K562 (cell line): ENCODE measurements at regions not wholly inside any gene's neighbourhood (a gene's known extent, or its start where the extent isn't known, plus 50 kb on each side); places are given as distances from the start of the nearest gene placed in this dataset.
A peak's percentile ranks its signal among the peaks of the same experiment; 100 is the strongest.

Source experiments
- HSF4 ChIP-seq: fragments of 250-450 bp; sonication (Bioruptor Pico); IDR thresholded peaks from 2 replicates; pipeline ENCODE4 v2.1.2; 2022; ENCODE audit warnings: mild to moderate bottlenecking, moderate library complexity, borderline replicate concordance
- MEIS2 ChIP-seq: fragments of 450-650 bp; IDR thresholded peaks from 2 replicates; pipeline ENCODE4 v1.6.1; 2014; ENCODE audit warnings: mild to moderate bottlenecking; ENCODE audit not compliant: partially characterized antibody
- TAF1 ChIP-seq: IDR thresholded peaks from 2 replicates; pipeline ENCODE4 v1.6.1; 2011; ENCODE audit warnings: mild to moderate bottlenecking, low read length, moderate library complexity; ENCODE audit not compliant: insufficient read depth, control insufficient read depth, severe bottlenecking; ENCODE audit errors: extremely low read depth
- ZZZ3 ChIP-seq: fragments of 450-650 bp; IDR thresholded peaks from 2 replicates; pipeline ENCODE4 v1.6.1; 2016; ENCODE audit warnings: antibody characterized with exemption, mild to moderate bottlenecking, moderate library complexity
- TF ChIP-seq, protein P1 (sequence below): sonication (generic); formaldehyde crosslinking; IDR thresholded peaks from 2 replicates; pipeline ENCODE4 v1.8.0; 2022; ENCODE audit warnings: mild to moderate bottlenecking, missing genetic modification reagents
- TF ChIP-seq, protein P2 (sequence below), 2 experiments: fragments of 450-650 bp in 1 of 2; sonication (generic) in 1 of 2; formaldehyde crosslinking in 1 of 2; IDR thresholded peaks; 2 replicates each; pipeline versions ENCODE4 v1.7.1 to v1.9.0; 2016 to 2022; ENCODE audit warnings: inconsistent platforms in 1 of 2, mild to moderate bottlenecking in 1 of 2, missing genetic modification reagents in 1 of 2
- TF ChIP-seq, protein P3 (sequence below): fragments of 450-650 bp; IDR thresholded peaks from one replicate; pipeline ENCODE4 v1.6.1; 2018; ENCODE audit warnings: mild to moderate bottlenecking, moderate library complexity; ENCODE audit not compliant: partially characterized antibody

DNA sequence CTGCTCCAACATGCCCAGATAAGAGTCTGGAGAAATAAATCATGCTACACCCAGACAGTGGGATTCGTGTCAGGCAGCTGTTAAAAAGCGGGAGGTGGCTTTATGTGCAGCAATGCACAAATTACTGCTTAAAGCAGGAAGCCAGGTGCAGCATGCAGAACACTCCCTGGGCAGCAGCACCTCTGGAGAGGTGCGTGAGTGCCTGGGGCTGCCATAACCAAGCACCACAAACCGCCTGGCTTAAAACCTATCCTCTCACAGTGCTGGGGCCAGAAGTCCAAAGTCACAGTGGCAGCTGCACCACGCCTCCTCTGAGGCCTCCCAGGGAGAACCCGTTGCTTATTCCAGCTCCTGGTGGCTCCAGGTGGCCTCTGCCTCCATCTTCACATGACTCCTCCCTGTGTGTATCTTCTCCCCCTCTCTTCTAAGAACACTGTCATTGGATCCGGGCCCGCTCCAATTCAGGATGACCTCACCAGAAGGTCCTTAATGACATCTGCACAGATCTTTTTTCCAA is 115.6 kb downstream of the SIK1 start (continued):
- TF ChIP-seq, protein P1, sequence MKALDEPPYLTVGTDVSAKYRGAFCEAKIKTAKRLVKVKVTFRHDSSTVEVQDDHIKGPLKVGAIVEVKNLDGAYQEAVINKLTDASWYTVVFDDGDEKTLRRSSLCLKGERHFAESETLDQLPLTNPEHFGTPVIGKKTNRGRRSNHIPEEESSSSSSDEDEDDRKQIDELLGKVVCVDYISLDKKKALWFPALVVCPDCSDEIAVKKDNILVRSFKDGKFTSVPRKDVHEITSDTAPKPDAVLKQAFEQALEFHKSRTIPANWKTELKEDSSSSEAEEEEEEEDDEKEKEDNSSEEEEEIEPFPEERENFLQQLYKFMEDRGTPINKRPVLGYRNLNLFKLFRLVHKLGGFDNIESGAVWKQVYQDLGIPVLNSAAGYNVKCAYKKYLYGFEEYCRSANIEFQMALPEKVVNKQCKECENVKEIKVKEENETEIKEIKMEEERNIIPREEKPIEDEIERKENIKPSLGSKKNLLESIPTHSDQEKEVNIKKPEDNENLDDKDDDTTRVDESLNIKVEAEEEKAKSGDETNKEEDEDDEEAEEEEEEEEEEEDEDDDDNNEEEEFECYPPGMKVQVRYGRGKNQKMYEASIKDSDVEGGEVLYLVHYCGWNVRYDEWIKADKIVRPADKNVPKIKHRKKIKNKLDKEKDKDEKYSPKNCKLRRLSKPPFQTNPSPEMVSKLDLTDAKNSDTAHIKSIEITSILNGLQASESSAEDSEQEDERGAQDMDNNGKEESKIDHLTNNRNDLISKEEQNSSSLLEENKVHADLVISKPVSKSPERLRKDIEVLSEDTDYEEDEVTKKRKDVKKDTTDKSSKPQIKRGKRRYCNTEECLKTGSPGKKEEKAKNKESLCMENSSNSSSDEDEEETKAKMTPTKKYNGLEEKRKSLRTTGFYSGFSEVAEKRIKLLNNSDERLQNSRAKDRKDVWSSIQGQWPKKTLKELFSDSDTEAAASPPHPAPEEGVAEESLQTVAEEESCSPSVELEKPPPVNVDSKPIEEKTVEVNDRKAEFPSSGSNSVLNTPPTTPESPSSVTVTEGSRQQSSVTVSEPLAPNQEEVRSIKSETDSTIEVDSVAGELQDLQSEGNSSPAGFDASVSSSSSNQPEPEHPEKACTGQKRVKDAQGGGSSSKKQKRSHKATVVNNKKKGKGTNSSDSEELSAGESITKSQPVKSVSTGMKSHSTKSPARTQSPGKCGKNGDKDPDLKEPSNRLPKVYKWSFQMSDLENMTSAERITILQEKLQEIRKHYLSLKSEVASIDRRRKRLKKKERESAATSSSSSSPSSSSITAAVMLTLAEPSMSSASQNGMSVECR (CRISPR knock-in tag) = no peak
- TF ChIP-seq TAF1 (no peak), HSF4 (CRISPR knock-in tag) (no peak), MEIS2 (peak; percentile 35), ZZZ3 (no peak)
- TF ChIP-seq, protein P2, sequence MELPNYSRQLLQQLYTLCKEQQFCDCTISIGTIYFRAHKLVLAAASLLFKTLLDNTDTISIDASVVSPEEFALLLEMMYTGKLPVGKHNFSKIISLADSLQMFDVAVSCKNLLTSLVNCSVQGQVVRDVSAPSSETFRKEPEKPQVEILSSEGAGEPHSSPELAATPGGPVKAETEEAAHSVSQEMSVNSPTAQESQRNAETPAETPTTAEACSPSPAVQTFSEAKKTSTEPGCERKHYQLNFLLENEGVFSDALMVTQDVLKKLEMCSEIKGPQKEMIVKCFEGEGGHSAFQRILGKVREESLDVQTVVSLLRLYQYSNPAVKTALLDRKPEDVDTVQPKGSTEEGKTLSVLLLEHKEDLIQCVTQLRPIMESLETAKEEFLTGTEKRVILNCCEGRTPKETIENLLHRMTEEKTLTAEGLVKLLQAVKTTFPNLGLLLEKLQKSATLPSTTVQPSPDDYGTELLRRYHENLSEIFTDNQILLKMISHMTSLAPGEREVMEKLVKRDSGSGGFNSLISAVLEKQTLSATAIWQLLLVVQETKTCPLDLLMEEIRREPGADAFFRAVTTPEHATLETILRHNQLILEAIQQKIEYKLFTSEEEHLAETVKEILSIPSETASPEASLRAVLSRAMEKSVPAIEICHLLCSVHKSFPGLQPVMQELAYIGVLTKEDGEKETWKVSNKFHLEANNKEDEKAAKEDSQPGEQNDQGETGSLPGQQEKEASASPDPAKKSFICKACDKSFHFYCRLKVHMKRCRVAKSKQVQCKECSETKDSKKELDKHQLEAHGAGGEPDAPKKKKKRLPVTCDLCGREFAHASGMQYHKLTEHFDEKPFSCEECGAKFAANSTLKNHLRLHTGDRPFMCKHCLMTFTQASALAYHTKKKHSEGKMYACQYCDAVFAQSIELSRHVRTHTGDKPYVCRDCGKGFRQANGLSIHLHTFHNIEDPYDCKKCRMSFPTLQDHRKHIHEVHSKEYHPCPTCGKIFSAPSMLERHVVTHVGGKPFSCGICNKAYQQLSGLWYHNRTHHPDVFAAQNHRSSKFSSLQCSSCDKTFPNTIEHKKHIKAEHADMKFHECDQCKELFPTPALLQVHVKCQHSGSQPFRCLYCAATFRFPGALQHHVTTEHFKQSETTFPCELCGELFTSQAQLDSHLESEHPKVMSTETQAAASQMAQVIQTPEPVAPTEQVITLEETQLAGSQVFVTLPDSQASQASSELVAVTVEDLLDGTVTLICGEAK (IDR thresholded peaks at IDR 0.05) = no peak
- TF ChIP-seq, protein P2 (CRISPR knock-in tag; IDR thresholded peaks at IDR 0.05) = no peak
- TF ChIP-seq, protein P3, sequence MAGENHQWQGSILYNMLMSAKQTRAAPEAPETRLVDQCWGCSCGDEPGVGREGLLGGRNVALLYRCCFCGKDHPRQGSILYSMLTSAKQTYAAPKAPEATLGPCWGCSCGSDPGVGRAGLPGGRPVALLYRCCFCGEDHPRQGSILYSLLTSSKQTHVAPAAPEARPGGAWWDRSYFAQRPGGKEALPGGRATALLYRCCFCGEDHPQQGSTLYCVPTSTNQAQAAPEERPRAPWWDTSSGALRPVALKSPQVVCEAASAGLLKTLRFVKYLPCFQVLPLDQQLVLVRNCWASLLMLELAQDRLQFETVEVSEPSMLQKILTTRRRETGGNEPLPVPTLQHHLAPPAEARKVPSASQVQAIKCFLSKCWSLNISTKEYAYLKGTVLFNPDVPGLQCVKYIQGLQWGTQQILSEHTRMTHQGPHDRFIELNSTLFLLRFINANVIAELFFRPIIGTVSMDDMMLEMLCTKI = no peak
- TF ChIP-seq, all 486 proteins: peak for 3
